ENCODE measurements at regions not wholly inside any gene's neighbourhood (a gene's known extent, or its start where the extent isn't known, plus 50 kb on each side); places are given as distances from the start of the nearest gene placed in this dataset.

GRCh38 chr14:71694591-71695530 lies 237.4 kb upstream of the RGS6 start:
- DNase-seq, result no peak

GRCh38 chr14:71695611-71696350 lies 236.4 kb upstream of the RGS6 start:
- no peak for DNase-seq

- DNase-seq, result no peak
Measured at GRCh38 chr14:71698027-71698426, 234.2 kb upstream of the RGS6 start.

GRCh38 chr14:71698673-71699072 lies 233.6 kb upstream of the RGS6 start:
- DNase-seq, result no peak

- no peak for DNase-seq
Measured at GRCh38 chr14:71701990-71702389, 230.2 kb upstream of the RGS6 start.

- DNase-seq, result no peak
Measured at GRCh38 chr14:71702786-71703185, 229.4 kb upstream of the RGS6 start.

- DNase-seq, result peak; percentile 95
Measured at GRCh38 chr14:71703477-71703876, 228.8 kb upstream of the RGS6 start.

GRCh38 chr14:71704210-71704609 lies 228.0 kb upstream of the RGS6 start:
- no peak for DNase-seq

GRCh38 chr14:71705460-71705859 lies 226.8 kb upstream of the RGS6 start:
- no peak for DNase-seq

GRCh38 chr14:71709076-71709475 lies 223.2 kb upstream of the RGS6 start:
- DNase-seq, result no peak

- DNase-seq, result no peak
Measured at GRCh38 chr14:71709987-71710386, 222.2 kb upstream of the RGS6 start.

- DNase-seq, result no peak
Measured at GRCh38 chr14:71711125-71711524, 221.1 kb upstream of the RGS6 start.

- DNase-seq, result peak; percentile 73
Measured at GRCh38 chr14:71711619-71712018, 220.6 kb upstream of the RGS6 start.

- DNase-seq, result no peak
Measured at GRCh38 chr14:71712478-71712877, 219.8 kb upstream of the RGS6 start.

- no peak for DNase-seq
Measured at GRCh38 chr14:71713016-71713415, 219.2 kb upstream of the RGS6 start.

- DNase-seq, result no peak
Measured at GRCh38 chr14:71713451-71713850, 218.8 kb upstream of the RGS6 start.

- DNase-seq, result no peak
Measured at GRCh38 chr14:71714225-71714624, 218.0 kb upstream of the RGS6 start.

- peak; percentile 37 for DNase-seq
Measured at GRCh38 chr14:71716041-71716772, 216.0 kb upstream of the RGS6 start.

GRCh38 chr14:71720978-71721624 lies 211.1 kb upstream of the RGS6 start:
- peak; percentile 38 for DNase-seq

- no peak for DNase-seq
Measured at GRCh38 chr14:71721791-71722190, 210.4 kb upstream of the RGS6 start.

GRCh38 chr14:71722885-71723284 lies 209.3 kb upstream of the RGS6 start:
- DNase-seq, result no peak

- DNase-seq, result no peak
Measured at GRCh38 chr14:71725922-71726579, 206.2 kb upstream of the RGS6 start.
